ENCODE measurements at regions not wholly inside any gene's neighbourhood (a gene's known extent, or its start where the extent isn't known, plus 50 kb on each side); places are given as distances from the start of the nearest gene placed in this dataset.

DNA sequence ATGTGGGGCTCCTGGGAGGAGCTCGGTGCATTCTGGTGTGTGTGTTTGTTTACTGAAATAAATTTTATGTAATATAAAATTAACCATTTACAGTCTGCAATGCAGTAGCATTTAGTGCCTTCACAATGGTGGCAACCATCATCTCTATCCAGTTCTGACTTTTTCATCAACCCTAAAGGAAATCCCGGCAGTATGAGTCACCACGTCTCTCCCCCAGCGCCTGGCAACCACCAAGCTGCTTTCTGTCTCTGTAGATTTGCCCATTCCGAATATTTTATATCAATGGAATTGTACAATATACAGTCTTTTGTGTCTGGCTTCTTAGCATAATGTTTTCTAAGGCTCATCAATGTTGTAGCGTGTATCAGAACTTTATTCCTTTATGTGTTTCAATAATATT is 300.5 kb downstream of the MIAT start:
- no peak for TF ChIP-seq GATA2 (IDR thresholded peaks at IDR 0.05; ENCODE audit: low read depth, low read length)
- TF ChIP-seq GATA3 (IDR thresholded peaks at IDR 0.05; ENCODE audit: low read depth, low read length), result no peak
